A673 (cell line): ENCODE measurements at regions not wholly inside any gene's neighbourhood (a gene's known extent, or its start where the extent isn't known, plus 50 kb on each side); places are given as distances from the start of the nearest gene placed in this dataset.

Experiments
- BruUV-seq: library from RNA; stranded (reverse); fragments of 400-500 nt; replicated peaks from 2 replicates; lab custom pipeline; 2021; lab: Mats Ljungman, UMichigan
- CTCF ChIA-PET: fragments of 300-600 bp; sonication (Branson Sonifier 250); formaldehyde crosslinking; loops from one replicate; lab custom pipeline; 2022; ENCODE audit warnings: antibody characterized with exemption; lab: Charles Lee
- POLR2A ChIA-PET: fragments of 300-600 bp; sonication (Branson Sonifier 250); formaldehyde crosslinking; loops from one replicate; lab custom pipeline; 2022; ENCODE audit warnings: antibody characterized with exemption; ENCODE audit not compliant: low non-redundant PET; lab: Charles Lee
- DNase-seq: peaks from one replicate; pipeline ENCODE4 v3.0.0-alpha.2; 2015; ENCODE audit warnings: low spot score
- H3K27ac ChIP-seq: fragments of 200-600 bp; sonication (generic); 2 replicates; pipeline ENCODE4 v1.5.1; 2016; ENCODE audit warnings: mixed run types, low read depth, mild to moderate bottlenecking, mixed read lengths, antibody characterized with exemption, low read length; ENCODE audit not compliant: poor library complexity, severe bottlenecking
- H3K27me3 ChIP-seq: fragments of 200-600 bp; sonication (generic); replicated peaks from 2 replicates; pipeline ENCODE4 v1.6.1; 2017; ENCODE audit warnings: mixed run types, low read depth, mild to moderate bottlenecking, mixed read lengths, antibody characterized with exemption, low read length; ENCODE audit not compliant: insufficient read depth, poor library complexity
- H3K36me3 ChIP-seq: fragments of 200-600 bp; sonication (generic); 2 replicates; pipeline ENCODE4 v1.6.1; 2016; ENCODE audit warnings: mixed run types, mild to moderate bottlenecking, mixed read lengths, antibody characterized with exemption, low read length; ENCODE audit not compliant: insufficient read depth, poor library complexity, severe bottlenecking
- H3K4me1 ChIP-seq: fragments of 200-600 bp; sonication (generic); 2 replicates; pipeline ENCODE4 v1.6.1; 2017; ENCODE audit warnings: mixed run types, mild to moderate bottlenecking, mixed read lengths, antibody characterized with exemption, low read length; ENCODE audit not compliant: insufficient read depth, poor library complexity, severe bottlenecking
- H3K4me3 ChIP-seq: fragments of 200-600 bp; sonication (generic); 2 replicates; pipeline ENCODE4 v1.5.1; 2016; ENCODE audit warnings: low read depth, mixed run types, mild to moderate bottlenecking, mixed read lengths, low read length; ENCODE audit not compliant: poor library complexity, severe bottlenecking
- H3K9me3 ChIP-seq: fragments of 200-600 bp; sonication (generic); 2 replicates; pipeline ENCODE4 v1.6.1; 2016; ENCODE audit warnings: mixed run types, low read depth, mild to moderate bottlenecking, mixed read lengths, antibody characterized with exemption, low read length; ENCODE audit not compliant: poor library complexity, severe bottlenecking
- EZH2 ChIP-seq: fragments of 200-600 bp; sonication (generic); IDR thresholded peaks from 2 replicates; pipeline ENCODE4 v1.6.1; 2017; ENCODE audit warnings: borderline replicate concordance, low read depth, mild to moderate bottlenecking, mixed read lengths, antibody characterized with exemption, low read length; ENCODE audit not compliant: poor library complexity, severe bottlenecking
- intact Hi-C: fragments of 100-400 bp; cut with micrococcal nuclease; formaldehyde crosslinking; loops from one replicate; pipeline ENCODE4 v1.10.0; 2022; ENCODE audit not compliant: unreplicated experiment
- TF ChIP-seq, protein P1 (sequence below): fragments of 300-800, 200-600 bp; sonication (generic); conservative IDR thresholded peaks from 2 replicates; pipeline ENCODE4 v1.5.1; 2017; ENCODE audit warnings: low read depth, mild to moderate bottlenecking, antibody characterized with exemption, low read length, moderate library complexity, mixed read lengths

- BruUV-seq = no TSS peak
- ChIA-PET CTCF (no interaction called here), POLR2A (no interaction called here)
- no peak overlapping the region for H3K27ac ChIP-seq
- H3K4me3 ChIP-seq = no peak overlapping the region
- H3K36me3 ChIP-seq = no peaks in the 10 kb centered on the region
- TF ChIP-seq, protein P1, sequence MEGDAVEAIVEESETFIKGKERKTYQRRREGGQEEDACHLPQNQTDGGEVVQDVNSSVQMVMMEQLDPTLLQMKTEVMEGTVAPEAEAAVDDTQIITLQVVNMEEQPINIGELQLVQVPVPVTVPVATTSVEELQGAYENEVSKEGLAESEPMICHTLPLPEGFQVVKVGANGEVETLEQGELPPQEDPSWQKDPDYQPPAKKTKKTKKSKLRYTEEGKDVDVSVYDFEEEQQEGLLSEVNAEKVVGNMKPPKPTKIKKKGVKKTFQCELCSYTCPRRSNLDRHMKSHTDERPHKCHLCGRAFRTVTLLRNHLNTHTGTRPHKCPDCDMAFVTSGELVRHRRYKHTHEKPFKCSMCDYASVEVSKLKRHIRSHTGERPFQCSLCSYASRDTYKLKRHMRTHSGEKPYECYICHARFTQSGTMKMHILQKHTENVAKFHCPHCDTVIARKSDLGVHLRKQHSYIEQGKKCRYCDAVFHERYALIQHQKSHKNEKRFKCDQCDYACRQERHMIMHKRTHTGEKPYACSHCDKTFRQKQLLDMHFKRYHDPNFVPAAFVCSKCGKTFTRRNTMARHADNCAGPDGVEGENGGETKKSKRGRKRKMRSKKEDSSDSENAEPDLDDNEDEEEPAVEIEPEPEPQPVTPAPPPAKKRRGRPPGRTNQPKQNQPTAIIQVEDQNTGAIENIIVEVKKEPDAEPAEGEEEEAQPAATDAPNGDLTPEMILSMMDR = no peak
- TF ChIP-seq EZH2 = no peak
- no peaks in the 10 kb centered on the region for H3K4me1 ChIP-seq
- peaks cover 9% of the 10 kb centered on the region for H3K9me3 ChIP-seq
- DNase-seq = no peak
- intact Hi-C loops = no loop called here
- no peaks in the 10 kb centered on the region for H3K27me3 ChIP-seq
Measured at GRCh38 chr10:44242091-44242490, 142.8 kb downstream of the CXCL12 start.

- DNase-seq = no peak
- BruUV-seq = no TSS peak
- no peak overlapping the region for H3K4me3 ChIP-seq
- no peaks in the 10 kb centered on the region for H3K36me3 ChIP-seq
- ChIA-PET CTCF (no interaction called here), POLR2A (no interaction called here)
- TF ChIP-seq, protein P1 = no peak
- no peak for TF ChIP-seq EZH2
- no peak overlapping the region for H3K27ac ChIP-seq
- no peaks in the 10 kb centered on the region for H3K27me3 ChIP-seq
- intact Hi-C loops = no loop called here
- no peaks in the 10 kb centered on the region for H3K4me1 ChIP-seq
- H3K9me3 ChIP-seq = peaks cover 9% of the 10 kb centered on the region
Measured at GRCh38 chr10:44240584-44241205, 144.2 kb downstream of the CXCL12 start.

DNA sequence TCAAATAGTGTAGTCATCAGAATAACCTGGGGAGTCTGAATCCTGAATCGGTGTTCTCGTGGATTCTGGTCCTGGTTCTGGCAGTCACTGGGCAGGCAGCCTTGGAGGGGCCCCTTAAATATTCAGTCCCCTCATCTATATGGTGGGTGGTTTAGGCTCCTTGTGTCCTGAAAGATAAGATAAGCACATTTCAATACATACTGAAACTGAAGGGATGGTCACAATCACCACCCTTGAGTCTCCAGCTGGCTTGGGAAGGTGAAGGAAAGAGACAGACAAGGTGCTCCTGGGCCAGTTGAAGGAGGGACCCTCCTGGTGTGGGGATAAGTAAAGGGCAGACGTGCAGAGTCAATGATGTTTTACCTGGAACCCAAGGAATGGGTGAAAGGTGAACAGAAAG, 146.7 kb downstream of the CXCL12 start:
- H3K27ac ChIP-seq = no peak overlapping the region
- no TSS peak for BruUV-seq
- H3K4me1 ChIP-seq = no peaks in the 10 kb centered on the region
- DNase-seq = no peak
- POLR2A ChIA-PET = no interaction called here
- peaks cover 6% of the 10 kb centered on the region for H3K9me3 ChIP-seq
- H3K27me3 ChIP-seq = no peaks in the 10 kb centered on the region
- H3K36me3 ChIP-seq = no peaks in the 10 kb centered on the region
- intact Hi-C loops = no loop called here
- CTCF ChIA-PET = no interaction called here
- no peak overlapping the region for H3K4me3 ChIP-seq
- TF ChIP-seq, protein P1 = no peak
- TF ChIP-seq EZH2 = no peak
